Hematopoietic multipotent progenitor cell treated with erythropoietin and hydrocortisone succinate and interleukin-3 and kit ligand, for 6 days (in vitro differentiated cells): ENCODE measurements at regions not wholly inside any gene's neighbourhood (a gene's known extent, or its start where the extent isn't known, plus 50 kb on each side); places are given as distances from the start of the nearest gene placed in this dataset.
"Not testable (repeated sequence)": the region's sequence is repeated elsewhere in the genome, so short reads cannot be mapped to it uniquely, and the experiment has no call there.

Source experiments
- DNase-seq: peaks from one replicate; pipeline ENCODE4 v3.0.0-alpha.2; 2015

DNA sequence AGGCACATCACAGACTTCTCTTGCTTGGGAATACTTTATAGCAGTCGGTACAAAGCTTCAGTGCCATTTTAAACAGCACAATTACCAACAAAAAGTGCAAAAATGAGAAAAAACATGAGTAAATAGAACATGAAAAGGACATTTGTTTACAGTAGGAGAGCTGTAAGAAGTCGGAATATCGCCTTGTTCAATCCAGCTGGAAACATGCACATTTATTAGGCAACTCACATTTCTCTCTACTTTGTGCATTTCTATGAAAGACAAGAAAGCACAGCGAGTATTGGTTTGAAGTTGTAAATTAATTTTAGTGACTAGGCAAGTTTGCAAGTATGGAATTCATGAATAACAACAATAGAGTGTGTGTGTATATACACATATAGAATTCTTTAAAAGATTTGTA lies 484.7 kb downstream of the DACH1 start:
- DNase-seq: no peak

DNA sequence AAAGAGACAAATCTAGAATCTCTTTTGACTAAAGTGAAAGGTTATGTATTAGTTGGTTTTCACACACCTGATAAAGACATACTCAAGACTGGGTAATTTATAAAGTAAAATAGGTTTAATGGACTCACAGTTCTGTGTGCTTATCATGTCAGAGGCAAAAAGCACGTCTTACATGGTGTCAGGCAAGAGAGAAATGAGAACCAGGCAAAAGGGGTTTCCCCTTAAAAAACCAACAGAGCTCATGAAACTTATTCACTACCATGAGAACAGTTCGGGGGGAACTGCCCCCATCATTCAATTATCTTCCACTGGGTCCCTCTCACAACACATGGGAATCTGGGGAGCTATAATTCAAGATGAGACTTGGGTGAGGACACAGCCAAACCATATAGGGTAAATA lies 486.8 kb downstream of the DACH1 start:
- no peak for DNase-seq

DNA sequence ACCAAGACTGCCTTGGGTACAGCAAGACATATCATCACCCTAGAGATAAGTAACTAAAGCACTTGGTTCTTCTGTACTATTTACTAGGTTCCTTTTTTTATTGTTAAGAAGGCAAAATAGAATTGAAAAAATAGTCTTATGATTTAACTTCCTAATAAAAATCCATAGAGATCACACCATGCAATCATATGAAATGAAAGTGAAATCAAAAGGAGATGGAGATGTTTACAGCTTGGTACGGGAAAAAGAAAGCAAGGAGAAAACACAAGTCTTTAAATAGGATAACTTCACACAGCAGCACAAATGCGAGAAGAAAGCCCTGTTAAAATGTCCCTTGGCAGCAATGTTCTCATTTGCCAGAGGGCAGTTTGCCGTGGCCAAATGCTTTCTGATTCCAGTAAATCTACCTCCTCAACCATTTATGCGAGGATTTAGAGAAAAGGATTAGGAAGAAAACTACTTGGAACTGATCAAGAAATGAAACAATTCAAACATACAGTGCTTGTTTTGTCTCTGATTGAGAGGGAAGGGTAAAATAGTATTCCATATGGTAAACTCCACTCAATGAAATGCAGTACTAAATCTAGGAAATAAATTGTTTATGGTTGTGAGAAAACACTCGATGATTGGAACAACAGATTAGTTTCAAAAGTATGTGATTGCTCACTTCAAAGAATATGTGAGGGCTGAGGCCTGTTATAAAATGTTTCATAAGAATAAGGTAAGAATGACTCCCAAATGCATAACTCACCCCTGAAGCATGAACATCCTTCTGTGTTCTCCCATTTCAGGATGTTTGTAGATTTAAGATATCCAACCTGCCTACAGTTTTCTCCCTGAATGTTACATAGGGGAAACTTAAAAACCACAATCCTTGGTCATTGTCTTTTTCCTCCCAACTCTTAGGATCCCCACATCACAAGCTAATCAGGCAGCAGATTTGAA lies 487.8 kb downstream of the DACH1 start:
- no peak for DNase-seq

DNA sequence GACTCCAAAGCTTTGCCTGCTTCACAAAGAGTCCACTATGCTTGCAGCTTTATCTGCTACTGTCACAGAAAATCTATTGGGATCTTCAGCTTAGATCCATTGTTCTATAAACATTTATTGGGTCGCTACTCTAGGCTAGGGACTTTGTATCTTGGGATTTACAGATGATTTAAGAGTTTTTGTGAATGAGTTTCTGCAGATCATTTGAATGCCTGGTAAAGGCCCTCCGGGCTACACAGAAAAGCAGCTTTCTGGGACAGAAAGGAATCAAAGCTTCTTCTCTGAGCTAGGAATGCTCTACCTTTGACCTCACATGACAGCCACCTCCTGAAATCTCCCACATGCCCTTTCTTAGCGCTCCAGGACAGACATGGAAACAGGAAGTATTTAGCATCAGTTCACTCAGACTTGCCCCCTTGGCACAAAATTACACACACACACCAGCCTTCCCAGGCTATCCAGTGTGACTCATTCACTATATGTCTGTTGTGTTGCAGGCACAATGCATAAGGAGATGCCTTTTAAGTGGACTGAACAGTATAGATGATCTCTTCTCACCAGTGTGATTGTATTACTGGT lies 492.4 kb downstream of the DACH1 start:
- DNase-seq: no peak

DNA sequence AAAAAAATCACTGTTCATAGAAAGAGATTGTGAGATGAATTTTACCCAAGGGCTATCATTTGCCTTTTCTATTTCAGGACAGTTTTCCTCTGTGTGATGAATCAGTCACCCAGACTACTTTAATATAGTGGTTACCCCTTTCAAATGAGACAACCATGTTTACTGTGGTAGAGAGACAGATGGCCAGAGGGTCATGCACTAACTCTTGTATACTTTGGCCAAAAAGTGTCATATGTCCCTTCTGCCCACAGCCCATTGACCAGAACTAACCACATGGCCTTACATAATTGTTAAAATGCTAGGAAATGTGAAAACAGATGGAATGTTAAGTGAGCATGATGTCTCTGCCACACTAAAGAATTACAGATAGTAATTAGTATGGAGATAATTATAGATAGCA lies 498.7 kb downstream of the DACH1 start:
- DNase-seq: no peak

DNA sequence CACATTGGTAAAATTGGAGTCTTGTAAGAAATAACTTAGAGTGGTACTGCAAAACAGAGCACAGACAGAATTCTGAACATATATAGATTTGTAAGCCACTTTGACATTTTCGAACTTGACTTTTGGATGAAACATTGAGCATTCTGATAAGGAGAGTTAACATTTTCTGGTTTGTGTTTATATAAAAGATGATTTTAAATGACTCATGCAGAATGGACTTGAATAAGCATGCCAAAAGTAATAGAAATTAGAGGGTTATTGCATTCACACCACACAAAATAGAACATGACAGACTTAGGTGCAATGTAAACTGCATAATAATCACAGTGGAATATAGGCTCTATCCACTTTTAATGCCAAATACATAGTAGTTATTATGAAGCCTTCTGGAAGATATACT lies 507.0 kb downstream of the DACH1 start:
- DNase-seq: no peak

DNA sequence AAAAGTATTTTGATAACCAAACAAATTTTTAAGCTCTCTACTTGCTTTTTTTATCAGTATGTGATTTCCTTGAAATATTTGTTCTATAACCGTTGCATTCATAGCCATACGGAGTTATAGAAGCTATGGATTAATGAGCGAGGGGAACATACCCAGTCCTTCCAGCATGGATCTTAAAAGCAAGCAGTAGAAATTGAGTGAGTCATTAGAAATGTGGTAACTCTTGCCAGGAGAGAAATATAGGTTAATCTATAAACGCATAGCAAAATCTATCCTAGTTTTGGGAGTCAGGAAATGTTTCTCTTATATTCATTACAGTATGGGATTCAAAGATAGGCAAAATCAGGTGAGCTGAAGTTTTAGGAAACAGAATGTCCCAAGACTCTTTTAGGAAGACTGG lies 507.4 kb downstream of the DACH1 start:
- no peak for DNase-seq

DNA sequence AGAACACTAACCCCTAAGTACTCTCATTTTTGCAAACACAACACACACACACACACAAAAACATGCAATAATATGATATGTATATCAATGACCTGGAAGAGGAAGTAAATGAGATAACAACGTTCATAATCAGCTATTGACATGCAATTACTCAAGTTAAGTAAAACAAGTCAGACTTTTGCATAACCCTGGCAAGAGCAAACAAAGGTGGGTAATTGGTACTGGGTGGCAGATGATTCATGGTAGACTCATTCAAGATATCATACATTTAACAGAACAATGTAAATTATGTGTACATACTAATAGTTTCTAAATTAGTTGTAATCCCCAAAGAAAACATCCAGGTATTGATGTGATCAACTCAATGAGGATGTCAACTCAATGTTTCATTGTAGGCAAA lies 508.8 kb downstream of the DACH1 start:
- DNase-seq: no peak

DNA sequence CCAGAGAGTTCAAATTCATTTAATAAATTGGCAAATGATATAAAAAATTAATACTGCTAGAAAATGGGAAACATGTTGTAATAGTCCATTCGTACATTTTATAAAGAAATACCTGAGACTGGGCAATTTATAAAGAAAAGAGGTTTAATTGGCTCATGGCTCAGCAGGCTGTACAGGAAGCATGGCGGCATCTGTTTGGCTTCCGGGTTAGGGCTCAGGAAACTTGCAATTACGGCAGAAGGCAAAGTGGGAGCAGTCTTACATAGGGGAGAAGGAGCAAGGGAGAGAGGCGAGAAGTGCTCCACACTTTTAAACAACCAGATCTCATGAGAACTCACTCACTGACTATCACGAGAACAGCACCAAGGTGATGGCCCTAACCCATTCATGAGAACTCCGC lies 512.0 kb downstream of the DACH1 start:
- no peak for DNase-seq

DNA sequence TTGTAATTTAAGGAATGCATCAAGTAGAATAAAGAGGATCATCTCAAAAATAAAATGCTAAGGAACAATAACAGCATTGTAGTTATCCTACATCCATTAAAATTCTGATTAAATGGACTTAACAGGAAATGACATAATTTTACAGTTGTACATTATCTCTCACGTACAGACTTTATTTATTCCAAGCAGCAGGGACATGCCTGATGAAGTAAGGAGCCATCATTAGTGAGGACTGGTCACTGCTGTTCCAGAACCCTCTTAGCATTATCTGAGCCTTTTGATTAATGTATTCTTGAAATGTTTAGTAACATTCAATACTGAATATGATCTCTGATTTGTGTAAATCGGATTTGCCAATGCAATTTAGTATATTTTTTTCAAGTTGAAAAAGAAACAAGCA lies 516.1 kb downstream of the DACH1 start:
- DNase-seq: no peak

DNA sequence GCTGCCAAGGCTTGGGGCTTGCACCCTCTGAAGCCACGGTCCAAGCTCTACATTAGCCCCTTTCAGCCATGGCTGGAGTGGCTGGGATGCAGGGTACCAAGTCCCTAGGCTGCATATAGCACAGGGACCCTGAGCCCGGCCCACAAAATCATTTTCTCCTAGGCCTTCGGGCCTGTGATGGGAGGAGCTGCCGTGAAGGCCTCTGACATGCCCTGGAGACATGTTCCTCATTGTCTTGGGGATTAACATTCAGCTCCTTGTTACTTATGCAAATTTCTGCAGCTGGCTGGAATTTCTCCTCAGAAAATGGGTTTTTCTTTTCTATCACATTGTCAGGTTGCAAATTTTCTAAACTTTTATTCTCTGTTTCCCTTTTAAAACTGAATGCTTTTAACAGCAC lies 521.1 kb downstream of the DACH1 start:
- not testable (repeated sequence) for DNase-seq

DNA sequence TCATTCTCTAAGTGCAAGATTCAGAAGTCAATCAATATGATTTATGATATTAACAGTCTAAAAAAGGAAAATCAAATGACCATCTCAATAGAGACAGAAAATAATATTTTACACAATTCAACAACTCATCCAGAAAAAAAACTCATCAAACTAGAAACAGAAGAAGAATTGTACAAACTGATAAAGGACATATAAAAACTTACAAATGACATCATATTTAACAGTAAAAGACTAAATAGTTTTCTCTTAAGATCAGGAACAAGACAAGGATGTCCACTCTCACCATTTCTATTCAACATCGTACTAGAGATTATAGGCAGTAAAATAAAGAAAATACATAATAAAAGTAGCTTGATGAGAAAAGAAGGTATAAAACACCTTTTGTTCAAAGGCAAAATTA lies 527.3 kb downstream of the DACH1 start:
- no peak for DNase-seq

DNA sequence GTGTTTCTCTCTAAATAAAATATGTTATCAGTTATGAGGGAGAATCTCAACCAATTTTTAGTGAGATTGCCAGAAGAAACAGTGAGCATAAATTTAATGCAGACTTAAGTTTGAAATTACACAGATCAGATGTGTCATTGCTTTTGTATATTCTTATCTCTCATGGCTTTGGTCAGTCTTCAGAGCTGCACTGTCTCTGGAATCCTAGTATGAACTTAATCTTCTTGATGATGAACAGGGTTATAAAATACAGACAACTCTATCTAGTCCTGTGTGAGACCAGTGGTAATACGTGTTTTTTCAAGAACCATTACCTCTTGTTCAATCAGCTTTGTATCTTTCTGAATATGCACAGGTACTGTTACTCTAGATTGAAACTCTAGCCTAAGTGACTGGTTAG lies 528.0 kb downstream of the DACH1 start:
- DNase-seq: no peak

DNA sequence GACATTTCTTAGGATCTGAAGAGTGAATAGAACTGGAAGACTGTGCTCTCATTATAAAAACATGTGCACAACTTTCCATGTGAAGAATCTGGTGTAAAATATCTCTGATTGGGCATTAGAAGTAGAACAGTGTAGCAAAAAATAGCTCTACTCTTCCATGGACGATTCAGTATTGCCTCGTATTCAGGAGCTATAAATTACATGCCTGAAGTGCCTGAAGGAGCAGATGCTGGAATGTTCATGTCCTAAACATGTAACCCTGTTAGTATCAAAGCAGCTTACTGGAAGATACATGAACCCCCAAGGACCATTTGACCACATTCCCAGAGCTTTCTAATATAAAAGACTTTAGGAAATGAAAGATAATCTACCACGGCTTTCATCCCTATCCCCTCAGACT lies 528.9 kb downstream of the DACH1 start:
- DNase-seq: no peak

DNA sequence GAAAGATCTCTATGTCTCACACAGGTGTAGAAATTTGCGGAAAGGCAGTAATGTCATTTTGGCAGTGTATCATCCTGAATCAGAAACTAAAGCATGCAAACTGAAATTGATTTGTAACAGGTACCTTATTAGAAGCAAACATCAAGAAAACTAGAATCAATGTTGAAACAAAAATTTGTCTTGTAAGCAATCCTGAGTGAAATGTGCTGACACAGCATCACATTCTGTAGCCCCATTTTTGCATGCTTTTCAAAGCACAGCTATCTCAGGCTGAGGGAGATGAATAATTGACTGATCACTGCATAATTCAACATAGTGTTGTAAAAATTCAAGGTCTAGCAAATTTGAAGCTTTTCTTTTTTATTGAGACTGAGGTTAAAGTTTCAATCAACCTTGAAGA lies 539.7 kb downstream of the DACH1 start:
- no peak for DNase-seq

DNA sequence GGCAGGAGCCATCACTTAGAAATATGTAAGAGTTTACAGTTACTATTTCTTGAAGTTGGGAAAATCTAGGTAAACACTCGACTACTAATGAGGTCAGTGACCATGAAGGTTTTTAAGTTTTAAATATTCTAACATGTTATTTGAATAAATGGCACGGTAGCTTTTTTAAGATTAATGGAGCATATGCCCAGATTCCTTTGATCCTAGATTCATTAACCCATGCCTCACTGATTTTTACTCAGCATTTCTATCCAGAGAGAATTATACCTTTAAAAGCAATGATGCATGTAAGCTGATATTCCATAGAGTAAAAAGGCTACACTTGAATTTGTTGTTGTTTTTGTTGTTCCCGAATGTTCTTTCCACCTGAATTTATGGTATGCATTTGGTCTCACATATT lies 541.4 kb downstream of the DACH1 start:
- no peak for DNase-seq

DNA sequence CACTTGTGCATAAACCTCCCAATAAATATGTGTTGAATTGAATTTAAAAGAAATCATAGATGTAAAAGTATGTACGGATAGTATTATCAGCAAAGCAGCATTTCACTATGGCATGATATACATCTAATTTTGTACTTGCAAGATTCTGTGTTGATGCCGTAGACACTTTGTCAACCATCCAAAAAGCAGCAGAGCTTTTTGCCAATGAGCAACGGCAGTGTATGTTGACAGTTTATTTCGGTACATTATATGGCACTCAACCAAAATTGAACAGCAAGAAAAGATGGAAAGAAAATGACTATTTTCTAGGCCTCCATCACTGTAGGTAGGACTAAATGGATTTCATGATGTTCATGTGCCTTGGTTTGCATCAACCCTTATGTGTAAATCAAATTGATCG lies 543.7 kb downstream of the DACH1 start:
- DNase-seq: no peak

DNA sequence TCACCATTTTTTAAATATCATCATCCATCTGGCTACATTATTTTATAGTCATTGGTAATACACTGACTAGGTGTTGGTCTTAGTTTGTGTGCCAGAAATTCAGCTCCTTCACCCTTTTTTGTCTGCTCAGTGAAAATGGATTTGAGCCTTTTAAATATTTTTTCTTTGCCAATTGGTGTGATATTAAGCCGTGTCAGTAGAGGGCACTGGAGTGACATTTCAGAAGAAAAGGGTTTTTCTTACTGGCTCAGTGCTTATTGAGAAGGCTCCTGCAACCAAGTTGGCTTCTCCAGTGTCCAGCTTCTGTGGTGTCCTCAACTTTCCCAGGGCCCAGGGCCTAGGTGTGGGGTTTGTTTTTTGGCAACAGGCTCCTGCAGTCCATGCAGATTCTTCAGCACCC lies 546.6 kb downstream of the DACH1 start:
- DNase-seq: peak; percentile 70

DNA sequence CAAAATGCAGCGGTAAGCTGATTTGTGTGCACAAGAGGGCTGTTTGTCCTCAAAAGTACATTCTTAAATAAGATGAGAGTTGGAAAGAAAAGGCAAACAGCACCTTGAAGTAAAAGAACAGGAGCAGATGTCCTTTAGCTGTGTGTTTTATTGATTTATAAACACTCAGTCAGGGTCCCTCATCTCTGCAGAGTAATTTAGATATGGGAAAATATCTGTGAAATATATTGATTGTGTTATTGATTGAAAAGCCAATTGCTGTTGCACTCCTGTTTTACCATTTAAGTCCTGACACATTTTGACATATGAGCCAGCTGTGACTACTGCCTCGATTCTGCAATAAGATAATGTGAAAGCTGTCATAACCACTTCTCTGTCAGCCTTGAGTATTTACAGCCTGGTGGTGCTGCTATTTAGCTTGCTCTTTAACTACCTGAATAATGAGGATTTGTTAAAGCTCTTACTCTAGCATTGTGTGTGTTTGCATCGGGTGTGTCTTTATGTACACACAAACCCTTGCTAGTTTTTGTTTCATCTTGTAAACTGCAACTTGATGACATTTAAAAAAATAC lies 550.1 kb downstream of the DACH1 start:
- DNase-seq: no peak

DNA sequence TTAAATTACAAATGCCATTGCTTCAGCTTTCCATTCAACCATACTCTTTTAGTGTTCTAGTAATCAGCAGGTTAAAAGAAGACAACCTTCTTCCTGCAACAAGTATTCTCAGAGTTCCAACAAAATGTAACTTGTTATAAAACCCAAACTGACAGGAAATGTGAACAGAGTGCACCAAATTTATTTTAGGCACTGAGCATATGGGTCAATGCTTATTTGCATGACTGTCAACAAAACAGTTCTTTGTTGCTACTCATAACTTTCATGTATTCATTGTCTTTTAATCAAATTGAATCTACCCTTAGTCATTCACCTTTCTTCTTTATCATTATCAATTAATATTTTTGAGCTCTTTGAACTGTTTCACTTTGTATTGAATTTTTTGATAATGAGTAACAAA lies 554.1 kb downstream of the DACH1 start:
- DNase-seq: no peak

DNA sequence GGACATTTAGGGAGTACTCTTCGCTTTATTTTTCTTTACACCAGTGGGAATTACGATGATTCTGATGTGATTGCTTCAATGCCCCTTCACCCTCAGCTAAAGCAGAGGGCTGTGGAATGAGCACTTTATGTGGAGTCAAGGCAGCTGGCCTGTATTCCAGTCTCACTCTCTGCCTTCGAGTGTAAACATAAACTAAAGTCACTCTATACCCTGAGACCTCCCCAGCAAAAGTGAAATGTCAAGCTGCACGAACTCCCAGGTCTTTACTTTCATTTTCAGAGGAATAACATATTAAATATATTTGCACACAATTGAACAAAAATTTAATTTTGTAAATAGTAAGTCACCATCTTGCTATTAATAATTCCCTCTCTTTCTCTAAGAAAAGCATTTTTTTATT lies 557.1 kb downstream of the DACH1 start:
- DNase-seq: no peak

DNA sequence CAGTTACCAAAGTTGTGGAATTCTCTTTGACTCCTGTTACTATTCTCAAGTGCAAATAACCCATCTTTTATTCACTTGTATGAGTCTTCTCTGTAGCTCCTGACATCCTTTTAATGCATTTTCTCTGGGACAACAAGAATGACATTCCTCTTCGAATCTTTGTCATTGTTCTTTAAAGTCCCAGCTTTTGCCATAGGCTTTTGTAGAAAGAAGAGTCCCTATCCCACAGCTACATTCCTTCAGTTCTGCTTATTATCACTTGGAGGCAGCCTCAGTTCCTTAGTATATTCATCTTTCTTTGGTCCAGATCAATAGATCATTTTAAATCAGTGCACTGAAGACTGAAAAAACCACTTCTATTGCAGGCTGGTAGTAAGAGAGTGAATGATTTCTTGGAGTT lies 560.2 kb downstream of the DACH1 start:
- DNase-seq: no peak

DNA sequence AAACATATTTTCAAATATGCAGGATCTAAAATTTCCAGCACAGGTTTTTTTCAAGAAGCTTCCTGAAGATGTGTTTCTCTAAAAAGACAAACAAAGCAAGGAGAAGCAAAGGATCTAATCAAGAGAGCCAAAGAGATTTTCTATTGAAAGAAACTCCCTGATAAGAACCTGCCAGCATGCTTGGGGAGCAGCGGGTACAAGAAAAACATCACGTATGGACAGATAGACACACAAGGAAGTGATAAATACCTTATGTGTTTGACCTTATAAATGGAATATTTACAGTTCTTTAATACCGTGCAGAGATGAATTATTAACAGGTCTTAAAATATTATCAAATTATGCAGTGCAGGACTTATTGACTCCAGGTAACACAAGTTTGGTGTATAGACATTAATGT lies 562.1 kb downstream of the DACH1 start:
- DNase-seq: no peak

DNA sequence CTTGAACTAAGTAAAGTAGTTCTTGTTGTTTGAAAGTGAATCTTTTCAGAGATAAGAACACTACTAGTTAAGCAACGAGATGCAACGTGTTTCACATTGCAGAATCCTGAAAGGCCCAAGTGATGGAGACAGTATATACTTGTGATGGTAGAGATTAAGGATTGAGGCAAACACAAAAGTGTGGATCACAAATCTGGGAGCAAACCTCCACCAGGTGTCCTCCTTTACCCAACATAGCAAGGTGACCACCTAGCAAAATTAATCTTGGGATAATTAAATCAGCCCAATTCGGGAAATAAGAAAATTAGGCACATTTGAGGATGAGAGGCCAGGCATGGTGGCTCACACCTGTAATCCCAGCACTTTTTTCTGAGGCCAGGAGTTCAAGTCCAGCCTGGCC lies 563.9 kb downstream of the DACH1 start:
- no peak for DNase-seq

DNA sequence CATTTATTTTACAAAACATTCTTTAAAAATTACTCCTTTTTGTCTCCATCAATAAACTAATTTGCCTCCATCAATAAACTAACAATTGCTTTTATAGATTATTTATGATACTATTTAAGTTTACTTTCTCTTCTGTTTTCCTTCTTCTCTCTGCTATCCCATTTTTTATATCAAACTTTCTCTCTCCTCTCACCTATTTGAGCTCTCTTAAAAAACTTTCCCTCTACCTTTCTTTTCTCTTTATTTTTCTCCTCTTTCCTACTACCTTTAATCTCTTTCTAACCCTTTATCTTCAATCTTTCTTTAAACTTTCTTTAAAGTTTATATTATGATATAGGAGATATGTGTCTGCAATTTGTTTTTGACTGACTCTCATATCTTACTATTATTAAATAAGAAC lies 566.4 kb downstream of the DACH1 start:
- DNase-seq: no peak
